ENCODE measurements at regions not wholly inside any gene's neighbourhood (a gene's known extent, or its start where the extent isn't known, plus 50 kb on each side); places are given as distances from the start of the nearest gene placed in this dataset.

DNA sequence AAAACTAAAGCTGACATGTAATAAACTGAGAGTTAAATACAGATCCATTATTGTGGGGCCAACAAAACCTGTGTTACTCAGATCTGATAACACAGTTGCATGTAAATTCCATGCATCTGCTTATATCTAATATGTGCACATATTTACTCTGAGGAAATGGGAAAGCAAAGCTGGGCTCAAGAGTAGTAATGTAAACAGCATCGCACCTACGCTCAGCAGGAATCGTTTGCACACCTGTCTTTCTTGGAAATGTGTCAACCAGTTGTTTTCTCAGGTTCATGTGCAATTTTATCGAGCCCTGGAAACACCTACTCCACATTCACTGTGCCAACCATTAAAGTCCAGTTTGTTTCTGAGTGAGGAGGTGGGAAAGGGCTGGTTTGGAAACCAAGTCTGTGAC lies 80.3 kb upstream of the CNKSR3 start:
- ATAC-seq (ENCODE audit: low read depth in 2 of 2) (no peak), DNase-seq (no peak)
- Mint-ChIP-seq H3K4me3 (no peak overlapping the region), H3K27me3 (peaks cover 0 to 14% (median 10%) of the 10 kb centered on the region in 3 donors), H3K36me3 (no peaks in the 10 kb centered on the region), H3K4me1 (no peaks in the 10 kb centered on the region), H3K27ac (no peak overlapping the region), H3K9me3 (no peaks in the 10 kb centered on the region)

DNA sequence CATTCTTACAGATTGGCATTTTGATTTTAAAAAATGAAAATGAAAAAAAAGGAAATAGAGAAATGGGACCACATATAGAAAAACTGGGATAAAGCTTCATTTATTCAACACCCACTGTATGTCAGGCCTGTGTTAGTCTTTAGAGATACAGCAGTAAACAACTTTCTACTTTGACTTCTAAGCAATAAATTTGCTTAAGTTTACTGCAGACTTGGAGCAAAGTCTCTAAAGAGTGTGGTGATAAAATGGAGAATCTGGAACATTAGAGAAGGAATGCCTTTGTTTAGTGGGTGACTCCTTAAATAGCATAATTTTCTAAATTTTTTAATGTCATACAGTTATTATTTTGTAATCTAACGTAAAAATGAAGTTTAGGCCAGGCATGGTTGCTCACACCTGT lies 80.7 kb upstream of the CNKSR3 start:
- no peak overlapping the region for H3K4me3 Mint-ChIP-seq
- H3K9me3 Mint-ChIP-seq, result no peaks in the 10 kb centered on the region
- no peaks in the 10 kb centered on the region for H3K36me3 Mint-ChIP-seq
- DNase-seq (no peak), ATAC-seq (ENCODE audit: low read depth in 2 of 2) (no peak)
- peaks cover 0 to 14% (median 10%) of the 10 kb centered on the region in 3 donors for H3K27me3 Mint-ChIP-seq
- H3K4me1 Mint-ChIP-seq, result no peaks in the 10 kb centered on the region
- H3K27ac Mint-ChIP-seq, result no peak overlapping the region

GRCh38 chr6:154592199-154592860 lies 81.8 kb upstream of the CNKSR3 start:
- Mint-ChIP-seq H3K36me3 (no peaks in the 10 kb centered on the region), H3K4me3 (no peak overlapping the region), H3K4me1 (no peaks in the 10 kb centered on the region), H3K27ac (no peak overlapping the region), H3K9me3 (no peaks in the 10 kb centered on the region), H3K27me3 (peaks cover 0 to 9% (median 7%) of the 10 kb centered on the region in 3 donors)
- DNase-seq (no peak), ATAC-seq (ENCODE audit: low read depth in 2 of 2) (no peak)

GRCh38 chr6:154593122-154593521 lies 82.6 kb upstream of the CNKSR3 start:
- H3K4me1 Mint-ChIP-seq, result no peaks in the 10 kb centered on the region
- ATAC-seq (ENCODE audit: low read depth in 2 of 2), result no peak
- peaks cover 0 to 7% (median 6%) of the 10 kb centered on the region in 3 donors for H3K27me3 Mint-ChIP-seq
- no peak overlapping the region for H3K27ac Mint-ChIP-seq
- no peak for DNase-seq
- H3K4me3 Mint-ChIP-seq, result no peak overlapping the region
- no peaks in the 10 kb centered on the region for H3K36me3 Mint-ChIP-seq
- no peaks in the 10 kb centered on the region for H3K9me3 Mint-ChIP-seq

GRCh38 chr6:154594496-154595198 lies 84.2 kb upstream of the CNKSR3 start:
- ATAC-seq (ENCODE audit: low read depth in 2 of 2) (no peak), DNase-seq (no peak)
- Mint-ChIP-seq H3K9me3 (no peaks in the 10 kb centered on the region), H3K27ac (no peak overlapping the region), H3K36me3 (no peaks in the 10 kb centered on the region), H3K4me3 (no peak overlapping the region), H3K4me1 (no peaks in the 10 kb centered on the region), H3K27me3 (peaks cover 0 to 7% (median 6%) of the 10 kb centered on the region in 3 donors)

- DNase-seq, result no peak
- ATAC-seq (ENCODE audit: low read depth in 2 of 2), result no peak
- no peaks in the 10 kb centered on the region for H3K9me3 Mint-ChIP-seq
- H3K36me3 Mint-ChIP-seq, result no peaks in the 10 kb centered on the region
- H3K4me1 Mint-ChIP-seq, result no peaks in the 10 kb centered on the region
- no peak overlapping the region for H3K4me3 Mint-ChIP-seq
- H3K27me3 Mint-ChIP-seq, result peaks cover 0 to 7% (median 6%) of the 10 kb centered on the region in 3 donors
- no peak overlapping the region for H3K27ac Mint-ChIP-seq
These were observed 85.1 kb upstream of the CNKSR3 start for GRCh38 chr6:154595538-154595937.

DNA sequence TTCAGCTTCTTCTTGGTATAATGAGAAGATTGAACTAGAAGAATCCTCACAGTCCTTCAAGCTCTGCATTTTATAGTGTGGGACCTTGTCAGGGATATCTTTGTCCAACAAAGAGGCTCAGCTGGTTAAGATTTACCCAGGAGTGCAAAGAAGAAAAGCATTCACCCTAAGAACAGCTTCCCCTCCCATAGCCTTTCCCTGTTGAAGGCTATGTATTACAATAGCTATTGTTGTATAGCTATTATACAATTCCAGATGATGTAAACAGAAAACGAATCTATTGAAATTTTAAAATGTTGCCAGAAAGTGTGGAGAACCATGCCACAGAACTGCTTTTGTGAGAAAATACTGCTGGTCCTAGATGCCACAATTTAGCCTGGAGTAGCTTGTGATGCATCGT lies 85.5 kb upstream of the CNKSR3 start:
- no peaks in the 10 kb centered on the region for H3K9me3 Mint-ChIP-seq
- H3K27me3 Mint-ChIP-seq, result peaks cover 0 to 7% (median 6%) of the 10 kb centered on the region in 3 donors
- no peaks in the 10 kb centered on the region for H3K4me1 Mint-ChIP-seq
- DNase-seq (no peak), ATAC-seq (ENCODE audit: low read depth in 2 of 2) (no peak)
- H3K27ac Mint-ChIP-seq, result no peak overlapping the region
- H3K4me3 Mint-ChIP-seq, result no peak overlapping the region
- no peaks in the 10 kb centered on the region for H3K36me3 Mint-ChIP-seq

GRCh38 chr6:154596701-154597100 lies 86.2 kb upstream of the CNKSR3 start:
- H3K9me3 Mint-ChIP-seq, result no peaks in the 10 kb centered on the region
- no peaks in the 10 kb centered on the region for H3K36me3 Mint-ChIP-seq
- no peak for ATAC-seq (ENCODE audit: low read depth in 2 of 2)
- H3K27ac Mint-ChIP-seq, result no peak overlapping the region
- DNase-seq, result no peak
- peaks cover 0 to 7% (median 6%) of the 10 kb centered on the region in 3 donors for H3K27me3 Mint-ChIP-seq
- H3K4me3 Mint-ChIP-seq, result no peak overlapping the region
- H3K4me1 Mint-ChIP-seq, result no peaks in the 10 kb centered on the region

DNA sequence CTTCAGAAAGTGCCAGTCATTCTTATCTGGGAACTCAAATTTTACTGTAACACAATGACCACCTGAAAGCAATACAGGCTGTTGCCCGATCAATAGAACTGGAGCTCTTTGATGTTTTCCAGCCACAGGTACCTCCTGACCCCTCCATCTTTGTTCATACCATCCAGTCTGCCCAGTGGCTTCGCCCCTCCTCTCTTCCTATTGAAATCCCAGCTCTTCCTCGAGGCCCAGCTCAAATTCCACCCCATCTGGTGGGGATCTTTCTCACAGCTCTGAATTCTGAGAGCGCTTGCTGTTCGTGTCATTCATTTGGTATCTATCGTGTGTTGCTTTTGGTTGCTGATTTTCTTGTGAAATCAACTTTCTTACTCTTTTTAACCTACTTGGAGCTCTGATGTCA lies 87.9 kb upstream of the CNKSR3 start:
- ATAC-seq (ENCODE audit: low read depth in 2 of 2), result no peak
- H3K4me1 Mint-ChIP-seq, result no peaks in the 10 kb centered on the region
- H3K9me3 Mint-ChIP-seq, result no peaks in the 10 kb centered on the region
- peaks cover 0 to under 1% (median 0%) of the 10 kb centered on the region in 3 donors for H3K27me3 Mint-ChIP-seq
- no peak overlapping the region for H3K27ac Mint-ChIP-seq
- H3K36me3 Mint-ChIP-seq, result no peaks in the 10 kb centered on the region
- no peak for DNase-seq
- H3K4me3 Mint-ChIP-seq, result no peak overlapping the region

- Mint-ChIP-seq H3K4me3 (no peak overlapping the region), H3K4me1 (peaks cover 7 to 23% (median 22%) of the 10 kb centered on the region in 3 donors), H3K27ac (no peak overlapping the region), H3K9me3 (peaks cover 0 to 2% (median 0%) of the 10 kb centered on the region in 7 donors), H3K36me3 (no peaks in the 10 kb centered on the region), H3K27me3 (peaks cover 5 to 19% (median 17%) of the 10 kb centered on the region in 3 donors)
- DNase-seq (no peak), ATAC-seq (ENCODE audit: low read depth in 2 of 2) (no peak)
These were observed 91.8 kb upstream of the CNKSR3 start for GRCh38 chr6:154602296-154602695.

- H3K36me3 Mint-ChIP-seq, result no peaks in the 10 kb centered on the region
- H3K27ac Mint-ChIP-seq, result peak overlapping the region in 1 of 6 donors; percentile 1
- DNase-seq (no peak), ATAC-seq (ENCODE audit: low read depth in 2 of 2) (no peak)
- H3K27me3 Mint-ChIP-seq, result peaks cover 5 to 19% (median 17%) of the 10 kb centered on the region in 3 donors
- peaks cover 0 to 2% (median 0%) of the 10 kb centered on the region in 7 donors for H3K9me3 Mint-ChIP-seq
- peaks cover 7 to 23% (median 22%) of the 10 kb centered on the region in 3 donors for H3K4me1 Mint-ChIP-seq
- no peak overlapping the region for H3K4me3 Mint-ChIP-seq
These were observed 92.2 kb upstream of the CNKSR3 start for GRCh38 chr6:154602708-154603107.

DNA sequence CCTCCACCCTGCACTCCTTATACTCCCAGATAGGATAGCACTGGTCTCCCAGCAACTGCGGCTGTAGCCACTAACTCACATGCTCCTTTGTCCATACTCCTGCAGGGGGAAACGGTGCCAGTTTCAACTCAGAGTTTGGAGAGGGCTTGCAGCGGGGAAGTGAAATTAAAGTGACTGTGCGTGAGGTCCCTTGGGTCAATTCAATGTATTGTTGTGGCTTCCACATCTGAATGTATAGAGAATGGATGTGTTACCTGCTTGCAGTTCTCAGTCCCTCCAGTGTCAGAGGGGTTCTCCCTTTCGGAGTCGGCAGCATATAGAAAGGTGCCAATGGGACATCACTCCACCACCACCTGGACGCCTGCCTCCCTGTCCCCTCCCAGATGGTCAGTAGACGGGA lies 93.6 kb upstream of the CNKSR3 start:
- peaks cover 7 to 23% (median 22%) of the 10 kb centered on the region in 3 donors for H3K4me1 Mint-ChIP-seq
- DNase-seq, result no peak
- no peak overlapping the region for H3K4me3 Mint-ChIP-seq
- no peak for ATAC-seq (ENCODE audit: low read depth in 2 of 2)
- no peaks in the 10 kb centered on the region for H3K36me3 Mint-ChIP-seq
- peaks cover 5 to 19% (median 17%) of the 10 kb centered on the region in 3 donors for H3K27me3 Mint-ChIP-seq
- no peak overlapping the region for H3K27ac Mint-ChIP-seq
- peaks cover 0 to 2% (median 0%) of the 10 kb centered on the region in 7 donors for H3K9me3 Mint-ChIP-seq

- ATAC-seq (ENCODE audit: low read depth in 2 of 2), result no peak
These were observed 94.8 kb upstream of the CNKSR3 start for GRCh38 chr6:154605178-154605881.

More at GRCh38 chr6:154605178-154605881, 94.8 kb upstream of the CNKSR3 start:
- no peak for DNase-seq
- H3K4me3 Mint-ChIP-seq, result no peak overlapping the region
- peak overlapping the region in 5 of 6 donors; percentile 3 to 89 (median 22) for H3K27ac Mint-ChIP-seq
- no peaks in the 10 kb centered on the region for H3K36me3 Mint-ChIP-seq
- peaks cover 5 to 19% (median 17%) of the 10 kb centered on the region in 3 donors for H3K27me3 Mint-ChIP-seq
- peaks cover 0 to 2% (median 0%) of the 10 kb centered on the region in 7 donors for H3K9me3 Mint-ChIP-seq
- H3K4me1 Mint-ChIP-seq, result peaks cover 7 to 23% (median 22%) of the 10 kb centered on the region in 3 donors
